HG02938 (cell line): ENCODE measurements at regions not wholly inside any gene's neighbourhood (a gene's known extent, or its start where the extent isn't known, plus 50 kb on each side); places are given as distances from the start of the nearest gene placed in this dataset.

Source experiments
- ATAC-seq: cut with Tn5 transposase; IDR thresholded peaks from one replicate; pipeline ENCODE4 v1.9.1; 2021; ENCODE audit warnings: mild to moderate bottlenecking, moderate library complexity; ENCODE audit not compliant: unreplicated experiment

DNA sequence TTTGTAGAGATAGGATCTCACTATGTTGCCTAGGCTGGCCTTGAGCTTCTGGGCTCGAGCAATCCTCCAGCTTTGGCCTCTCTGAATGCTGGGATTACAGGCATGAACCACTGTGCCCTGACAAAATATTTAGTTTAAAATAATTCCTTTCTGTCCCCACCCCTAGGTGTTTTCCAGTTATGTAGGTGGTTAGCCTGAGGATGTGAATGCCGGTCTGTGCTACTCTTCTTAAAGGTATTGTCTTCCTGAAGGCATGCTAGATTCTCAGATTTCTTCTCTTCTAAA is 56.7 kb upstream of the BASP1 start:
- ATAC-seq: no peak

DNA sequence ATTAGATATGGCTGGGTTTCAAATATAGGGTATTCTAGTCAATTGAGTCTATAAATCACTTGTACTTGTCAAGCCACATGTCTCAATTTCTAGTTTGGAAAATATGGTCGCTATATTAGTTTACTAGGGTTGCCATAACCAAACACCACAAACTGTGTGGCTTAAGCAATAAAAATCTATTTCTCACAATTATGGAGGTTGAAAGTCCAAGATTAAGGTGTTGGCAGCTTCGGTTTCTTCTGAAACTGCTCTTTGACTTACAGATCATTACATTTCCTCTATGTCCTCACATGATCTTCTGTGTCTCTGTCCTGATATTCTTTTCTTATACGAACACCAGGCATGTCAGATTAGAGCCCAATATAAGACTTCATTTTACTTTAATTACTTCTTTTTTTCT is 55.8 kb upstream of the BASP1 start:
- ATAC-seq: no peak

DNA sequence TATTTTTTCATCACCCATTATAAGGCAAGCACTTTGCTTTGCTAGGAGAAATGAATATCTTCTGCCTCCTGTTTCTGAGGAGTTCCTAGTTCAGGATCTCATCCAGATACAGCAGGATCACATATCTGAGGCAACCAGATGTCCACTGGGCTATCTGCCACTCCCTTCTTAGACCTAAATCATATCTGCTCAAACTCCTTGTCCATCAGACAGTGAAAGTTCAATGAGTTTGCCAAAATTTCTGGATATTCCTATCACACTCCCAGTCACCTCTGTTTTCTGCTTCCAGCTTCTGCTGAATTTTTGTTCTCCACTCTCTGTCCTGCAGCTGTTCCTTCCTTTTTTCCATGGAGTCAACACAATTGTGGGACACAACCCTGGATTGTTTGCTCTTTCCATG is 54.2 kb upstream of the BASP1 start:
- no peak for ATAC-seq

DNA sequence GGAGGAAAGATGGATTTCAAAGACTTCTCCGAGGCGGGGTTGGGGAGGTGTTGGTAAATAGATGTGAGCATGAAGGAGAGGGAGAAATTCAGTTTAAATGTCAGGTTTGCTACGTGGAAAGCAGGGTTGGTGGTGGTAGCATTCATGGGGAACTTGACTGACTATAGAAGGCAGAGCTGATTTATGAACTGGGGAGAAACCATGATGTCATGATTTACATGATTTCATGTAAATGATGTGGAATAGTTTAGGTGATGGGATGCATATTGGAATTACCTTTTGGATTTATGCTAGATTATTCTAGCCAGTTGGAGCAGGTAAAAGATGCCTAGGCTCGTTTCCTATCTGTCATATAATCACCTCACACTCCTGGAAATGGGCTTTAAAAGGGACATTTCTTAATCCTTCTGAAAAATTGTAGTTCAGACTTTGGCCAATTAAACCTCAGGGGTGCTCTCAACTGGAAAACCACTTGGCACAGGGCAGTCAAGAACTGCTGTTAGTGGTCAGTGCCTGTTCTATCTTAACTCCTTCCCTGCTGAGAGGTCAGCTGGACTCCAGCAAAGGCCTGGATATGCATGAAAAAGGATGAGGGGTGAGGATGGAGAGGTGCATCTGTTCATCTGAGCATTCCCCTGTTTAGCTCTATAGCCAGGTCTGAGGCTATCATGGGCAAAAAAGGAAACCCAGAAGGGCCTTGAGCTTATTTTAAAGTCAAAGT is 50.1 kb upstream of the BASP1 start:
- ATAC-seq: no peak
